ENCODE measurements at regions not wholly inside any gene's neighbourhood (a gene's known extent, or its start where the extent isn't known, plus 50 kb on each side); places are given as distances from the start of the nearest gene placed in this dataset.

- DNase-seq (ENCODE audit: low read depth), result no peak
- Histone ChIP-seq H4K20me1 (ENCODE audit: insufficient read depth, low read length) (no peaks in the 10 kb centered on the region), H3K36me3 (ENCODE audit: insufficient read depth, low read length) (no peaks in the 10 kb centered on the region), H3K4me3 (ENCODE audit: insufficient read depth, low read depth, low read length) (no peak overlapping the region), H2AFZ (ENCODE audit: low read depth, low read length) (no peak overlapping the region), H3K4me1 (ENCODE audit: insufficient read depth, low read length) (no peaks in the 10 kb centered on the region), H3K27ac (ENCODE audit: low read depth, low read length) (no peak overlapping the region), H3K4me2 (ENCODE audit: low read length) (no peak overlapping the region), H3K27me3 (ENCODE audit: insufficient read depth, low read length) (no peaks in the 10 kb centered on the region), H3K9ac (ENCODE audit: low read length) (no peak overlapping the region), H3K9me3 (ENCODE audit: insufficient read depth, low read depth, low read length) (no peaks in the 10 kb centered on the region), H3K79me2 (ENCODE audit: insufficient read depth, low read length) (no peaks in the 10 kb centered on the region)
- no peak for FAIRE-seq
- Mint-ChIP-seq H3K27ac (ENCODE audit: unreplicated experiment) (no peak overlapping the region), H3K9me3 (ENCODE audit: unreplicated experiment) (no peaks in the 10 kb centered on the region), H3K27me3 (ENCODE audit: low read depth, unreplicated experiment) (no peaks in the 10 kb centered on the region), H3K4me3 (ENCODE audit: unreplicated experiment) (no peak overlapping the region), H3K4me1 (ENCODE audit: low read depth, unreplicated experiment) (no peaks in the 10 kb centered on the region), H3K36me3 (ENCODE audit: low read depth, unreplicated experiment) (no peaks in the 10 kb centered on the region)
- TF ChIP-seq EZH2 (IDR thresholded peaks at IDR 0.05; ENCODE audit: insufficient read depth, low read length) (no peak), CTCF (IDR thresholded peaks at IDR 0.05; ENCODE audit: insufficient read depth, low read depth, low read length) (no peak)
These were observed 878.6 kb downstream of the RAPGEF2 start for GRCh38 chr4:159981469-159981856.

- Histone ChIP-seq H3K79me2 (ENCODE audit: insufficient read depth, low read length) (no peaks in the 10 kb centered on the region), H3K4me2 (ENCODE audit: low read length) (no peak overlapping the region), H3K9me3 (ENCODE audit: insufficient read depth, low read depth, low read length) (no peaks in the 10 kb centered on the region), H4K20me1 (ENCODE audit: insufficient read depth, low read length) (no peaks in the 10 kb centered on the region), H2AFZ (ENCODE audit: low read depth, low read length) (no peak overlapping the region), H3K27me3 (ENCODE audit: insufficient read depth, low read length) (no peaks in the 10 kb centered on the region), H3K9ac (ENCODE audit: low read length) (no peak overlapping the region), H3K4me3 (ENCODE audit: insufficient read depth, low read depth, low read length) (no peak overlapping the region), H3K27ac (ENCODE audit: low read depth, low read length) (no peak overlapping the region), H3K36me3 (ENCODE audit: insufficient read depth, low read length) (no peaks in the 10 kb centered on the region), H3K4me1 (ENCODE audit: insufficient read depth, low read length) (no peaks in the 10 kb centered on the region)
- DNase-seq (ENCODE audit: low read depth) (peak; percentile 1), FAIRE-seq (no peak)
- H3K4me1 Mint-ChIP-seq (ENCODE audit: low read depth, unreplicated experiment), result no peaks in the 10 kb centered on the region
- H3K27me3 Mint-ChIP-seq (ENCODE audit: low read depth, unreplicated experiment), result no peaks in the 10 kb centered on the region
- H3K9me3 Mint-ChIP-seq (ENCODE audit: unreplicated experiment), result no peaks in the 10 kb centered on the region
- H3K4me3 Mint-ChIP-seq (ENCODE audit: unreplicated experiment), result no peak overlapping the region
- no peak overlapping the region for H3K27ac Mint-ChIP-seq (ENCODE audit: unreplicated experiment)
- TF ChIP-seq EZH2 (IDR thresholded peaks at IDR 0.05; ENCODE audit: insufficient read depth, low read length) (no peak), CTCF (IDR thresholded peaks at IDR 0.05; ENCODE audit: insufficient read depth, low read depth, low read length) (no peak)
- no peaks in the 10 kb centered on the region for H3K36me3 Mint-ChIP-seq (ENCODE audit: low read depth, unreplicated experiment)
These were observed 880.2 kb downstream of the RAPGEF2 start for GRCh38 chr4:159983082-159983481.

- Mint-ChIP-seq H3K27ac (ENCODE audit: unreplicated experiment) (no peak overlapping the region), H3K36me3 (ENCODE audit: low read depth, unreplicated experiment) (no peaks in the 10 kb centered on the region), H3K9me3 (ENCODE audit: unreplicated experiment) (peaks cover 2% of the 10 kb centered on the region), H3K4me1 (ENCODE audit: low read depth, unreplicated experiment) (no peaks in the 10 kb centered on the region), H3K4me3 (ENCODE audit: unreplicated experiment) (no peak overlapping the region), H3K27me3 (ENCODE audit: low read depth, unreplicated experiment) (peaks cover 4% of the 10 kb centered on the region)
- H3K79me2 ChIP-seq (ENCODE audit: insufficient read depth, low read length), result no peaks in the 10 kb centered on the region
- H3K4me2 ChIP-seq (ENCODE audit: low read length), result no peak overlapping the region
- H4K20me1 ChIP-seq (ENCODE audit: insufficient read depth, low read length), result no peaks in the 10 kb centered on the region
- no peaks in the 10 kb centered on the region for H3K36me3 ChIP-seq (ENCODE audit: insufficient read depth, low read length)
- FAIRE-seq (no peak), DNase-seq (ENCODE audit: low read depth) (no peak)
- H3K4me3 ChIP-seq (ENCODE audit: insufficient read depth, low read depth, low read length), result no peak overlapping the region
- no peak overlapping the region for H3K27ac ChIP-seq (ENCODE audit: low read depth, low read length)
- no peak overlapping the region for H2AFZ ChIP-seq (ENCODE audit: low read depth, low read length)
- no peaks in the 10 kb centered on the region for H3K9me3 ChIP-seq (ENCODE audit: insufficient read depth, low read depth, low read length)
- no peak for TF ChIP-seq EZH2 (IDR thresholded peaks at IDR 0.05; ENCODE audit: insufficient read depth, low read length)
- TF ChIP-seq CTCF (IDR thresholded peaks at IDR 0.05; ENCODE audit: insufficient read depth, low read depth, low read length), result no peak
- no peaks in the 10 kb centered on the region for H3K4me1 ChIP-seq (ENCODE audit: insufficient read depth, low read length)
- no peaks in the 10 kb centered on the region for H3K27me3 ChIP-seq (ENCODE audit: insufficient read depth, low read length)
- H3K9ac ChIP-seq (ENCODE audit: low read length), result no peak overlapping the region
These were observed 907.0 kb downstream of the RAPGEF2 start for GRCh38 chr4:160009656-160010493.
